GM23338 (cell line): ENCODE measurements at regions not wholly inside any gene's neighbourhood (a gene's known extent, or its start where the extent isn't known, plus 50 kb on each side); places are given as distances from the start of the nearest gene placed in this dataset.

ENCODE experiments used
- ATAC-seq: fragments of 200-7000 bp; cut with Tn5 transposase; 3 replicates; pipeline ENCODE4 v1.9.1; 2020
- DNase-seq: peaks from one replicate; pipeline ENCODE4 v3.0.0-alpha.2; 2015; ENCODE audit warnings: low spot score
- H2AFZ ChIP-seq: fragments of 200-600 bp; sonication (generic); 2 replicates; pipeline ENCODE4 v1.8.0; 2016; ENCODE audit warnings: antibody characterized with exemption, mild to moderate bottlenecking, moderate library complexity
- H3F3A ChIP-seq: fragments of 200-600 bp; sonication (generic); replicated peaks from 2 replicates; pipeline ENCODE4 v1.8.0; 2017; ENCODE audit warnings: antibody characterized with exemption, mixed run types, low read depth
- H3K27ac ChIP-seq: fragments of 200-600 bp; sonication (generic); 2 replicates; pipeline ENCODE4 v1.6.1; 2016; ENCODE audit warnings: low read depth
- H3K27me3 ChIP-seq: fragments of 200-600 bp; sonication (generic); 2 replicates; pipeline ENCODE4 v1.8.0; 2016; ENCODE audit warnings: mild to moderate bottlenecking, mixed run types, moderate library complexity; ENCODE audit not compliant: insufficient read depth
- H3K36me3 ChIP-seq: fragments of 200-600 bp; sonication (generic); 2 replicates; pipeline ENCODE4 v1.8.0; 2016; ENCODE audit warnings: mild to moderate bottlenecking; ENCODE audit not compliant: insufficient read depth
- H3K4me1 ChIP-seq: fragments of 200-600 bp; sonication (generic); 2 replicates; pipeline ENCODE4 v1.8.0; 2016; ENCODE audit warnings: mild to moderate bottlenecking, moderate library complexity; ENCODE audit not compliant: insufficient read depth
- H3K4me2 ChIP-seq: fragments of 200-600 bp; sonication (generic); 2 replicates; pipeline ENCODE4 v1.7.1; 2017; ENCODE audit warnings: mixed run types
- H3K4me3 ChIP-seq: fragments of 200-600 bp; sonication (generic); 2 replicates; pipeline ENCODE4 v1.6.1; 2016; ENCODE audit warnings: mixed run types
- H3K79me2 ChIP-seq: fragments of 200-600 bp; sonication (generic); replicated peaks from 2 replicates; pipeline ENCODE4 v1.8.0; 2017; ENCODE audit warnings: mild to moderate bottlenecking; ENCODE audit not compliant: insufficient read depth
- H3K9me2 ChIP-seq: fragments of 200-600 bp; sonication (generic); 2 replicates; pipeline ENCODE4 v1.8.0; 2017; ENCODE audit not compliant: insufficient read depth
- H4K20me1 ChIP-seq: fragments of 200-600 bp; sonication (generic); replicated peaks from 2 replicates; pipeline ENCODE4 v1.8.0; 2017; ENCODE audit warnings: mild to moderate bottlenecking; ENCODE audit not compliant: insufficient read depth
- H3K27ac Mint-ChIP-seq: 2 replicates; pipeline ENCODE4 v1.8.0; 2020; ENCODE audit warnings: inconsistent platforms, mild to moderate bottlenecking, moderate library complexity, mixed read lengths
- H3K27me3 Mint-ChIP-seq: 3 replicates; pipeline ENCODE4 v1.8.0; 2022; ENCODE audit warnings: low read depth, mild to moderate bottlenecking, moderate library complexity, mixed read lengths, inconsistent platforms; ENCODE audit not compliant: insufficient read depth, poor library complexity
- H3K36me3 Mint-ChIP-seq: 3 replicates; pipeline ENCODE4 v1.8.0; 2021; ENCODE audit warnings: low read depth, mild to moderate bottlenecking, inconsistent platforms, moderate library complexity, mixed read lengths
- H3K4me1 Mint-ChIP-seq: 3 replicates; pipeline ENCODE4 v1.8.0; 2020; ENCODE audit warnings: mild to moderate bottlenecking, inconsistent platforms, mixed read lengths
- H3K4me3 Mint-ChIP-seq: 3 replicates; pipeline ENCODE4 v1.8.0; 2021; ENCODE audit warnings: moderate library complexity, mild to moderate bottlenecking, inconsistent platforms, mixed read lengths
- H3K9me3 Mint-ChIP-seq: 3 replicates; pipeline ENCODE4 v1.8.0; 2020; ENCODE audit warnings: moderate library complexity, mild to moderate bottlenecking, inconsistent platforms, mixed read lengths
- CREB1 ChIP-seq: fragments of 250-450 bp; sonication (Bioruptor Pico); IDR thresholded peaks from 2 replicates; pipeline ENCODE4 v1.5.0; 2020; ENCODE audit warnings: low read depth, mild to moderate bottlenecking, moderate library complexity
- EZH2 ChIP-seq: fragments of 200-600 bp; sonication (generic); IDR thresholded peaks from one replicate; pipeline ENCODE4 v1.8.0; 2017; ENCODE audit warnings: antibody characterized with exemption, mild to moderate bottlenecking, low read depth; ENCODE audit not compliant: unreplicated experiment
- EZH2phosphoT487 ChIP-seq: fragments of 200-600 bp; sonication (generic); IDR thresholded peaks from one replicate; pipeline ENCODE4 v1.8.1; 2018; ENCODE audit warnings: antibody characterized with exemption; ENCODE audit not compliant: unreplicated experiment
- JUNB ChIP-seq: IDR thresholded peaks from one replicate; pipeline ENCODE4 v1.6.1; 2016; ENCODE audit warnings: antibody characterized with exemption; ENCODE audit not compliant: unreplicated experiment
- NANOG ChIP-seq: IDR thresholded peaks from 2 replicates; pipeline ENCODE4 v1.6.1; 2016; ENCODE audit warnings: antibody characterized with exemption, borderline replicate concordance
- POLR2AphosphoS5 ChIP-seq: IDR thresholded peaks from 2 replicates; pipeline ENCODE4 v1.6.1; 2016; ENCODE audit warnings: antibody characterized with exemption, low read depth
- ZNF114 ChIP-seq: fragments of 250-450 bp; sonication (Bioruptor Pico); IDR thresholded peaks from 2 replicates; pipeline ENCODE4 v1.5.0; 2020; ENCODE audit warnings: mild to moderate bottlenecking, moderate library complexity
- ZNF331 ChIP-seq: fragments of 250-450 bp; sonication (Bioruptor Pico); IDR thresholded peaks from 2 replicates; pipeline ENCODE4 v1.5.0; 2020; ENCODE audit warnings: low read depth, mild to moderate bottlenecking, moderate library complexity
- TF ChIP-seq, protein P1 (sequence below): IDR thresholded peaks from 2 replicates; pipeline ENCODE4 v1.6.1; 2016; ENCODE audit warnings: antibody characterized with exemption
- TF ChIP-seq, protein P2 (sequence below): fragments of 250-450 bp; sonication (Bioruptor Pico); IDR thresholded peaks from 2 replicates; pipeline ENCODE4 v1.5.0; 2020; ENCODE audit warnings: mild to moderate bottlenecking, moderate library complexity

DNA sequence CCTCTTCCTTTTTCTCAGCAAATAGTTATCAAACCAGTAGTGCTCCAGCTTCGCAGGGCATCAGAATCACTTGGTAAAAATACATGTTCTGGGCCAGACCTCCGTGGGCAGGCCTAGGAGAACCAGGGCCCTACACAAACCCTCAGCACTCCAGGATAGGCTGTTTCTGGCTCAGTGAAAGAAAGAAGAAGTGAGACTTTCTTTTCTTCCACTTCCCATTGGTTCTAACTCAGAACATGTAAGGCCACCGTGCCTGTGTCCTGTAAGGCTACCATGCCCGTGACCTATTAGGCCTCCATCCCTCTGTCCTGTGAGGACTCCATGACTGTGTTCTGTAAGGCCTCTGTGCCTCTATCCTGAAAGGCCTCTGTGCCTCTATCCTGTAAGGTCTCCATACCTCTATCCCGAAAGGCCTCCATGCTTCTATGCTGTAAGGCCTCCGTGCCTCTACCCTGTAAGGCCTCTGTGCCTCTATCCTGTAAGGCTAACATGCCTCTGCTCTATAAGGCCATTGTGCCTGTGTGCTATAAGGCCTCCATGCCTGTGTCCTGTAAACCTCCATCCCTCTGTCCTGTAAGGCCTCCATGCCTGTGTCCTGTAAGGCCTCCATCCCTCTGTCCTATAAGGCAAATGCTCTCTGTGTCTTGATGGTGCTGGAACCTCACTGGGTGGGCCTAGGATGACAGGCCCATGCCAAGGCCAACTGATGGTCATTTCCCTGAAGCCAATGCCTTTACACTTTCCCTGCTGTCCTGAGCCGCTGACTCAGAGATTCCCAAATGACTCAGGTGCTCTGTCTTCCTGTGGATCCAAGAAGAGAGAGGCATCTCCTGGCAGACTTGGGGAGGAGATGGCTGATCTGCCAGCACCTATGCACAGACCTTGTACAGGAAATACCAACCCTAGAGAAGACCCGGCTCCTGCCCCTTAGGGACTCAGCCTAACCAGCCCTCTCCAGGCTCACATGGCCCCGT lies 96.6 kb upstream of the CACUL1 start:
- H3K9me2 ChIP-seq: no peaks in the 10 kb centered on the region
- no peak overlapping the region for H3K27ac Mint-ChIP-seq
- no peaks in the 10 kb centered on the region for H3K36me3 ChIP-seq
- H3K9me3 Mint-ChIP-seq: no peaks in the 10 kb centered on the region; the same call in 2 of the 3 replicates
- DNase-seq: no peak
- H3K27me3 Mint-ChIP-seq: peaks cover 2% of the 10 kb centered on the region
- H3K36me3 Mint-ChIP-seq: no peaks in the 10 kb centered on the region
- TF ChIP-seq ZNF114 (CRISPR knock-in tag) (no peak), EZH2 (no peak), JUNB (no peak), ZNF331 (CRISPR knock-in tag) (no peak), CREB1 (CRISPR knock-in tag) (no peak)
- TF ChIP-seq, protein P1, sequence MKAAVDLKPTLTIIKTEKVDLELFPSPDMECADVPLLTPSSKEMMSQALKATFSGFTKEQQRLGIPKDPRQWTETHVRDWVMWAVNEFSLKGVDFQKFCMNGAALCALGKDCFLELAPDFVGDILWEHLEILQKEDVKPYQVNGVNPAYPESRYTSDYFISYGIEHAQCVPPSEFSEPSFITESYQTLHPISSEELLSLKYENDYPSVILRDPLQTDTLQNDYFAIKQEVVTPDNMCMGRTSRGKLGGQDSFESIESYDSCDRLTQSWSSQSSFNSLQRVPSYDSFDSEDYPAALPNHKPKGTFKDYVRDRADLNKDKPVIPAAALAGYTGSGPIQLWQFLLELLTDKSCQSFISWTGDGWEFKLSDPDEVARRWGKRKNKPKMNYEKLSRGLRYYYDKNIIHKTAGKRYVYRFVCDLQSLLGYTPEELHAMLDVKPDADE: no peak
- no peak overlapping the region for H3K27ac ChIP-seq
- no peaks in the 10 kb centered on the region for H4K20me1 ChIP-seq
- no peak overlapping the region for H3K4me2 ChIP-seq
- H3K4me1 Mint-ChIP-seq: no peaks in the 10 kb centered on the region
- no peak overlapping the region for H2AFZ ChIP-seq
- H3F3A ChIP-seq: no peaks in the 10 kb centered on the region
- no peaks in the 10 kb centered on the region for H3K27me3 ChIP-seq
- no peaks in the 10 kb centered on the region for H3K79me2 ChIP-seq
- ATAC-seq: no peak
- H3K4me1 ChIP-seq: no peaks in the 10 kb centered on the region
- no peak overlapping the region for H3K4me3 Mint-ChIP-seq
- H3K4me3 ChIP-seq: no peak overlapping the region

DNA sequence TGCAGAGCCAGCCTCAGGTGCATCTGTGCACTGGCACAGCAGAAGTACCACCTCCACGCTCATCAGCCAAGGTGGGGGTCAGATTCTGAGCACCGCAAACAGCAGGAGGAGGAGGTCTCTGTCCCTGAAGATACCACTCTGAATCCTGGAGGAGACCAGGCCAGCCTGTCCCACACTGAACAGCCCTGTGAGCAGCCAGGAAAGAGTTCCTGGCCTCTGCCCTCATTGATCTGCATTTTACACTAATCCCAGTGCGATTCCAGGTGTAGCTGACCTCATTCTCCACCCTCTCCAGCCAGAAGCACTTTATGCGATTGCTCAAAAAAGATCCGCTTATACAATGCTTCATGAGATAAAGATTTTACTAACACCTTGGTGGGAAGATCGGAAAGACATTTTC lies 99.1 kb upstream of the CACUL1 start:
- DNase-seq (no peak), ATAC-seq (no peak)
- H3K4me1 ChIP-seq: no peaks in the 10 kb centered on the region
- no peak overlapping the region for H3K4me3 ChIP-seq
- H4K20me1 ChIP-seq: no peaks in the 10 kb centered on the region
- H3K27me3 ChIP-seq: no peaks in the 10 kb centered on the region
- Mint-ChIP-seq H3K27ac (no peak overlapping the region), H3K9me3 (peaks cover 2% of the 10 kb centered on the region; the same call in 2 of the 3 replicates), H3K4me3 (no peak overlapping the region), H3K36me3 (no peaks in the 10 kb centered on the region), H3K4me1 (no peaks in the 10 kb centered on the region), H3K27me3 (peaks cover 5% of the 10 kb centered on the region)
- no peaks in the 10 kb centered on the region for H3K36me3 ChIP-seq
- H2AFZ ChIP-seq: no peak overlapping the region
- no peak overlapping the region for H3K4me2 ChIP-seq
- H3K27ac ChIP-seq: no peak overlapping the region
- no peaks in the 10 kb centered on the region for H3K9me2 ChIP-seq
- no peaks in the 10 kb centered on the region for H3F3A ChIP-seq
- H3K79me2 ChIP-seq: no peaks in the 10 kb centered on the region
- no peak for TF ChIP-seq ZNF114 (CRISPR knock-in tag)
- TF ChIP-seq NANOG: no peak
- TF ChIP-seq POLR2AphosphoS5: no peak
- TF ChIP-seq, protein P2, sequence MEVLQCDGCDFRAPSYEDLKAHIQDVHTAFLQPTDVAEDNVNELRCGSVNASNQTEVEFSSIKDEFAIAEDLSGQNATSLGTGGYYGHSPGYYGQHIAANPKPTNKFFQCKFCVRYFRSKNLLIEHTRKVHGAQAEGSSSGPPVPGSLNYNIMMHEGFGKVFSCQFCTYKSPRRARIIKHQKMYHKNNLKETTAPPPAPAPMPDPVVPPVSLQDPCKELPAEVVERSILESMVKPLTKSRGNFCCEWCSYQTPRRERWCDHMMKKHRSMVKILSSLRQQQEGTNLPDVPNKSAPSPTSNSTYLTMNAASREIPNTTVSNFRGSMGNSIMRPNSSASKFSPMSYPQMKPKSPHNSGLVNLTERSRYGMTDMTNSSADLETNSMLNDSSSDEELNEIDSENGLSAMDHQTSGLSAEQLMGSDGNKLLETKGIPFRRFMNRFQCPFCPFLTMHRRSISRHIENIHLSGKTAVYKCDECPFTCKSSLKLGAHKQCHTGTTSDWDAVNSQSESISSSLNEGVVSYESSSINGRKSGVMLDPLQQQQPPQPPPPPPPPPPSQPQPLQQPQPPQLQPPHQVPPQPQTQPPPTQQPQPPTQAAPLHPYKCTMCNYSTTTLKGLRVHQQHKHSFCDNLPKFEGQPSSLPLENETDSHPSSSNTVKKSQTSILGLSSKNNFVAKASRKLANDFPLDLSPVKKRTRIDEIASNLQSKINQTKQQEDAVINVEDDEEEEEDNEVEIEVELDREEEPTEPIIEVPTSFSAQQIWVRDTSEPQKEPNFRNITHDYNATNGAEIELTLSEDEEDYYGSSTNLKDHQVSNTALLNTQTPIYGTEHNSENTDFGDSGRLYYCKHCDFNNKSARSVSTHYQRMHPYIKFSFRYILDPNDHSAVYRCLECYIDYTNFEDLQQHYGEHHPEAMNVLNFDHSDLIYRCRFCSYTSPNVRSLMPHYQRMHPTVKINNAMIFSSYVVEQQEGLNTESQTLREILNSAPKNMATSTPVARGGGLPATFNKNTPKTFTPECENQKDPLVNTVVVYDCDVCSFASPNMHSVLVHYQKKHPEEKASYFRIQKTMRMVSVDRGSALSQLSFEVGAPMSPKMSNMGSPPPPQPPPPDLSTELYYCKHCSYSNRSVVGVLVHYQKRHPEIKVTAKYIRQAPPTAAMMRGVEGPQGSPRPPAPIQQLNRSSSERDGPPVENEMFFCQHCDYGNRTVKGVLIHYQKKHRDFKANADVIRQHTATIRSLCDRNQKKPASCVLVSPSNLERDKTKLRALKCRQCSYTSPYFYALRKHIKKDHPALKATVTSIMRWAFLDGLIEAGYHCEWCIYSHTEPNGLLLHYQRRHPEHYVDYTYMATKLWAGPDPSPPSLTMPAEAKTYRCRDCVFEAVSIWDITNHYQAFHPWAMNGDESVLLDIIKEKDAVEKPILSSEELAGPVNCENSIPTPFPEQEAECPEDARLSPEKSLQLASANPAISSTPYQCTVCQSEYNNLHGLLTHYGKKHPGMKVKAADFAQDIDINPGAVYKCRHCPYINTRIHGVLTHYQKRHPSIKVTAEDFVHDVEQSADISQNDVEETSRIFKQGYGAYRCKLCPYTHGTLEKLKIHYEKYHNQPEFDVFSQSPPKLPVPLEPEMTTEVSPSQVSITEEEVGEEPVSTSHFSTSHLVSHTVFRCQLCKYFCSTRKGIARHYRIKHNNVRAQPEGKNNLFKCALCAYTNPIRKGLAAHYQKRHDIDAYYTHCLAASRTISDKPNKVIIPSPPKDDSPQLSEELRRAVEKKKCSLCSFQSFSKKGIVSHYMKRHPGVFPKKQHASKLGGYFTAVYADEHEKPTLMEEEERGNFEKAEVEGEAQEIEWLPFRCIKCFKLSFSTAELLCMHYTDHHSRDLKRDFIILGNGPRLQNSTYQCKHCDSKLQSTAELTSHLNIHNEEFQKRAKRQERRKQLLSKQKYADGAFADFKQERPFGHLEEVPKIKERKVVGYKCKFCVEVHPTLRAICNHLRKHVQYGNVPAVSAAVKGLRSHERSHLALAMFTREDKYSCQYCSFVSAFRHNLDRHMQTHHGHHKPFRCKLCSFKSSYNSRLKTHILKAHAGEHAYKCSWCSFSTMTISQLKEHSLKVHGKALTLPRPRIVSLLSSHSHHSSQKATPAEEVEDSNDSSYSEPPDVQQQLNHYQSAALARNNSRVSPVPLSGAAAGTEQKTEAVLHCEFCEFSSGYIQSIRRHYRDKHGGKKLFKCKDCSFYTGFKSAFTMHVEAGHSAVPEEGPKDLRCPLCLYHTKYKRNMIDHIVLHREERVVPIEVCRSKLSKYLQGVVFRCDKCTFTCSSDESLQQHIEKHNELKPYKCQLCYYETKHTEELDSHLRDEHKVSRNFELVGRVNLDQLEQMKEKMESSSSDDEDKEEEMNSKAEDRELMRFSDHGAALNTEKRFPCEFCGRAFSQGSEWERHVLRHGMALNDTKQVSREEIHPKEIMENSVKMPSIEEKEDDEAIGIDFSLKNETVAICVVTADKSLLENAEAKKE (CRISPR knock-in tag): no peak
- no peak for TF ChIP-seq EZH2
- no peak for TF ChIP-seq ZNF331 (CRISPR knock-in tag)
- no peak for TF ChIP-seq EZH2phosphoT487
